ENCODE measurements at regions not wholly inside any gene's neighbourhood (a gene's known extent, or its start where the extent isn't known, plus 50 kb on each side); places are given as distances from the start of the nearest gene placed in this dataset.

DNA sequence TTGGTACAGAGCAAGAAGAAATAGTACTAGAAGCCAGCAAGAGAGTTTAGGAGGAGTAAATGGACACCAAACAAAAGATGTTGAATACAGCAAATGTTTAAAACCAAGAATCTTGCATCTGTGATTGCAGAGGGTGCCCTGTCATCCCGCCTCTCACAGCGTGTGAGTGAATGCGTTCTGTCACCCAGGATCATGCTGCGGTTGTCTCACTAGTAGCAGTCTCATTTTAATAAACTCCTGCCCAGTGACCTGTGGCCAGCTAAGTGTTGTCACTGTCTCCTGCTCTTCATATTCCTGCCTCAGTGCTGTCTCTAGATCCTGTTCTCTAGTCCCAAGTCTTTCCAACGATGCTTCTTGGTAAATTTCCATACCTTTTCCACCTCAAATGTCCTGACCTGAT, 584.6 kb downstream of the MCTP2 start:
- TF ChIP-seq EZH2 (IDR thresholded peaks at IDR 0.05; ENCODE audit: insufficient read depth, poor library complexity, severe bottlenecking) (no peak), EZH2phosphoT487 (IDR thresholded peaks at IDR 0.05; ENCODE audit: insufficient read depth, low read depth) (no peak)

All from GM23248 (cell line).